A549 (cell line): ENCODE measurements at regions not wholly inside any gene's neighbourhood (a gene's known extent, or its start where the extent isn't known, plus 50 kb on each side); places are given as distances from the start of the nearest gene placed in this dataset.
"Not testable (repeated sequence)": the region's sequence is repeated elsewhere in the genome, so short reads cannot be mapped to it uniquely, and the experiment has no call there.

Experiments used
- BHLHE40 ChIP-seq: IDR thresholded peaks from 2 replicates; pipeline ENCODE4 v1.6.1; 2012; ENCODE audit warnings: low read depth, low read length, inconsistent platforms
- CEBPB ChIP-seq, 2 experiments: fragments of >200 bp in 1 of 2; sonication (Bioruptor Twin) in 1 of 2; formaldehyde crosslinking in 1 of 2; IDR thresholded peaks; 2 replicates each; pipeline ENCODE4 v1.6.1; 2012 to 2016
- CHD4 ChIP-seq: fragments of 200-600 bp; sonication (generic); IDR thresholded peaks from 2 replicates; pipeline ENCODE4 v1.6.1; 2016; ENCODE audit warnings: antibody characterized with exemption, mild to moderate bottlenecking, borderline replicate concordance
- CTCF ChIP-seq: fragments of >200 bp; sonication (Bioruptor Twin); formaldehyde crosslinking; IDR thresholded peaks from 3 replicates; pipeline ENCODE4 v1.5.1; 2016
- EP300 ChIP-seq, 2 experiments: fragments of >200 bp; sonication (Bioruptor Twin); formaldehyde crosslinking; IDR thresholded peaks; 2 replicates in 1 of 2; 3 replicates in 1 of 2; pipeline ENCODE4 v1.6.1; 2016 to 2017
- HDAC2 ChIP-seq: fragments of 200-600 bp; sonication (generic); IDR thresholded peaks from 2 replicates; pipeline ENCODE4 v1.6.1; 2016
- MAZ ChIP-seq: fragments of 150-350 bp; IDR thresholded peaks from 2 replicates; pipeline ENCODE4 v1.6.1; 2014; ENCODE audit warnings: antibody characterized with exemption, low read depth, low read length, borderline replicate concordance
- POLR2A ChIP-seq: IDR thresholded peaks from 2 replicates; pipeline ENCODE4 v1.6.1; 2012; ENCODE audit warnings: mild to moderate bottlenecking, low read length
- TP53 ChIP-seq: fragments of 250-450 bp; sonication (Bioruptor Pico); IDR thresholded peaks from 2 replicates; pipeline ENCODE4 v1.5.0; 2021; ENCODE audit warnings: mild to moderate bottlenecking, moderate library complexity
- TF ChIP-seq, protein P1 (sequence below): fragments of 200-600 bp; sonication (generic); IDR thresholded peaks from 2 replicates; pipeline ENCODE4 v1.6.1; 2016; ENCODE audit warnings: antibody characterized with exemption, mild to moderate bottlenecking, moderate library complexity

DNA sequence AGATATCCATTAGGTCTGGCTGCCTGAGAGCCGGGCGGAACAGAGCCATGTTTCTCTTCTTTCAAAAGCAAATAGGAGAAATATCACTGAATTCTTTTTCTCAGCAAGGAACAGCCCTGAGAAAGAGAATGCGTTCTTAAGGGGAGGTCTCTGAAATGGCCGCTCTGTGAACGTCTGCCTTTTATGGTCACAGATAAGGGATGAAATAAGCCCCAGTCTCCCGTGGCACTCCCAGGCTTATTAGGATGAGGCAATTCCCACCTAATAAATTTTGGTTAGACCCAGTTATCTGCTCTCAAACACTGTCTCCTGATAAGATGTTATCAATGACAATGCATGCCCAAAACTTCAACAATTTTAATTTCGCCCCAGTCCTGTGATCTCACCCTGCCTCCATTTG, 133.4 kb upstream of the KCNJ18 start:
- not testable (repeated sequence) for TF ChIP-seq CTCF; CHD4; BHLHE40; HDAC2; CEBPB (IDR thresholded peaks at IDR 0.05); POLR2A; MAZ; TP53; EP300 (IDR thresholded peaks at IDR 0.05)
- TF ChIP-seq, protein P1, sequence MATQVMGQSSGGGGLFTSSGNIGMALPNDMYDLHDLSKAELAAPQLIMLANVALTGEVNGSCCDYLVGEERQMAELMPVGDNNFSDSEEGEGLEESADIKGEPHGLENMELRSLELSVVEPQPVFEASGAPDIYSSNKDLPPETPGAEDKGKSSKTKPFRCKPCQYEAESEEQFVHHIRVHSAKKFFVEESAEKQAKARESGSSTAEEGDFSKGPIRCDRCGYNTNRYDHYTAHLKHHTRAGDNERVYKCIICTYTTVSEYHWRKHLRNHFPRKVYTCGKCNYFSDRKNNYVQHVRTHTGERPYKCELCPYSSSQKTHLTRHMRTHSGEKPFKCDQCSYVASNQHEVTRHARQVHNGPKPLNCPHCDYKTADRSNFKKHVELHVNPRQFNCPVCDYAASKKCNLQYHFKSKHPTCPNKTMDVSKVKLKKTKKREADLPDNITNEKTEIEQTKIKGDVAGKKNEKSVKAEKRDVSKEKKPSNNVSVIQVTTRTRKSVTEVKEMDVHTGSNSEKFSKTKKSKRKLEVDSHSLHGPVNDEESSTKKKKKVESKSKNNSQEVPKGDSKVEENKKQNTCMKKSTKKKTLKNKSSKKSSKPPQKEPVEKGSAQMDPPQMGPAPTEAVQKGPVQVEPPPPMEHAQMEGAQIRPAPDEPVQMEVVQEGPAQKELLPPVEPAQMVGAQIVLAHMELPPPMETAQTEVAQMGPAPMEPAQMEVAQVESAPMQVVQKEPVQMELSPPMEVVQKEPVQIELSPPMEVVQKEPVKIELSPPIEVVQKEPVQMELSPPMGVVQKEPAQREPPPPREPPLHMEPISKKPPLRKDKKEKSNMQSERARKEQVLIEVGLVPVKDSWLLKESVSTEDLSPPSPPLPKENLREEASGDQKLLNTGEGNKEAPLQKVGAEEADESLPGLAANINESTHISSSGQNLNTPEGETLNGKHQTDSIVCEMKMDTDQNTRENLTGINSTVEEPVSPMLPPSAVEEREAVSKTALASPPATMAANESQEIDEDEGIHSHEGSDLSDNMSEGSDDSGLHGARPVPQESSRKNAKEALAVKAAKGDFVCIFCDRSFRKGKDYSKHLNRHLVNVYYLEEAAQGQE = not testable (repeated sequence)
